ENCODE measurements at regions not wholly inside any gene's neighbourhood (a gene's known extent, or its start where the extent isn't known, plus 50 kb on each side); places are given as distances from the start of the nearest gene placed in this dataset.

GRCh38 chr2:100653449-100654035 is 90.7 kb downstream of the PDCL3 start:
- H3K9me3 Mint-ChIP-seq, result peaks cover 21% of the 10 kb centered on the region
- TF ChIP-seq CTCF (IDR thresholded peaks at IDR 0.05; ENCODE audit: unreplicated experiment), result no peak

GRCh38 chr2:100654611-100655010 is 91.8 kb downstream of the PDCL3 start:
- Mint-ChIP-seq H3K27me3 (ENCODE audit: low read depth) (peaks cover 9% of the 10 kb centered on the region), H3K27ac (no peak overlapping the region), H3K9me3 (peaks cover 15% of the 10 kb centered on the region), H3K36me3 (no peaks in the 10 kb centered on the region), H3K4me1 (no peaks in the 10 kb centered on the region), H3K4me3 (no peak overlapping the region)
- no peak for TF ChIP-seq CTCF (IDR thresholded peaks at IDR 0.05; ENCODE audit: unreplicated experiment)
- no peak for DNase-seq (ENCODE audit: low spot score in 2 of 2, unreplicated experiment in 2 of 2)

More at GRCh38 chr2:100653449-100654035, 90.7 kb downstream of the PDCL3 start:
- no peak overlapping the region for H3K4me3 Mint-ChIP-seq
- H3K27me3 Mint-ChIP-seq (ENCODE audit: low read depth), result peaks cover 4% of the 10 kb centered on the region
- DNase-seq (ENCODE audit: low spot score in 2 of 2, unreplicated experiment in 2 of 2), result no peak
- no peak overlapping the region for H3K27ac Mint-ChIP-seq
- H3K4me1 Mint-ChIP-seq, result no peaks in the 10 kb centered on the region
- no peaks in the 10 kb centered on the region for H3K36me3 Mint-ChIP-seq

GRCh38 chr2:100655446-100655845 is 92.7 kb downstream of the PDCL3 start:
- no peak for TF ChIP-seq CTCF (IDR thresholded peaks at IDR 0.05; ENCODE audit: unreplicated experiment)
- peaks cover 14% of the 10 kb centered on the region for H3K27me3 Mint-ChIP-seq (ENCODE audit: low read depth)
- no peaks in the 10 kb centered on the region for H3K4me1 Mint-ChIP-seq
- no peak overlapping the region for H3K4me3 Mint-ChIP-seq
- peaks cover 8% of the 10 kb centered on the region for H3K9me3 Mint-ChIP-seq
- no peak for DNase-seq (ENCODE audit: low spot score in 2 of 2, unreplicated experiment in 2 of 2)
- H3K27ac Mint-ChIP-seq, result no peak overlapping the region
- no peaks in the 10 kb centered on the region for H3K36me3 Mint-ChIP-seq

GRCh38 chr2:100655936-100656534 is 93.2 kb downstream of the PDCL3 start:
- H3K4me1 Mint-ChIP-seq, result no peaks in the 10 kb centered on the region
- no peak for DNase-seq (ENCODE audit: low spot score in 2 of 2, unreplicated experiment in 2 of 2)
- H3K9me3 Mint-ChIP-seq, result peaks cover 2% of the 10 kb centered on the region
- H3K36me3 Mint-ChIP-seq, result no peaks in the 10 kb centered on the region
- peaks cover 14% of the 10 kb centered on the region for H3K27me3 Mint-ChIP-seq (ENCODE audit: low read depth)
- TF ChIP-seq CTCF (IDR thresholded peaks at IDR 0.05; ENCODE audit: unreplicated experiment), result no peak
- H3K27ac Mint-ChIP-seq, result no peak overlapping the region
- H3K4me3 Mint-ChIP-seq, result no peak overlapping the region

- Mint-ChIP-seq H3K27me3 (ENCODE audit: low read depth) (peaks cover 19% of the 10 kb centered on the region), H3K4me3 (no peak overlapping the region), H3K4me1 (no peaks in the 10 kb centered on the region), H3K36me3 (no peaks in the 10 kb centered on the region), H3K9me3 (no peaks in the 10 kb centered on the region), H3K27ac (no peak overlapping the region)
- no peak for TF ChIP-seq CTCF (IDR thresholded peaks at IDR 0.05; ENCODE audit: unreplicated experiment)
- no peak for DNase-seq (ENCODE audit: low spot score in 2 of 2, unreplicated experiment in 2 of 2)
Measured at GRCh38 chr2:100658017-100658416, 95.2 kb downstream of the PDCL3 start.
